GM21825 (cell line): ENCODE measurements at regions not wholly inside any gene's neighbourhood (a gene's known extent, or its start where the extent isn't known, plus 50 kb on each side); places are given as distances from the start of the nearest gene placed in this dataset.
"Not testable (repeated sequence)": the region's sequence is repeated elsewhere in the genome, so short reads cannot be mapped to it uniquely, and the experiment has no call there.

Source experiments
- ATAC-seq: cut with Tn5 transposase; IDR thresholded peaks from one replicate; pipeline ENCODE4 v1.9.1; 2021; ENCODE audit warnings: mild to moderate bottlenecking, moderate library complexity; ENCODE audit not compliant: unreplicated experiment

DNA sequence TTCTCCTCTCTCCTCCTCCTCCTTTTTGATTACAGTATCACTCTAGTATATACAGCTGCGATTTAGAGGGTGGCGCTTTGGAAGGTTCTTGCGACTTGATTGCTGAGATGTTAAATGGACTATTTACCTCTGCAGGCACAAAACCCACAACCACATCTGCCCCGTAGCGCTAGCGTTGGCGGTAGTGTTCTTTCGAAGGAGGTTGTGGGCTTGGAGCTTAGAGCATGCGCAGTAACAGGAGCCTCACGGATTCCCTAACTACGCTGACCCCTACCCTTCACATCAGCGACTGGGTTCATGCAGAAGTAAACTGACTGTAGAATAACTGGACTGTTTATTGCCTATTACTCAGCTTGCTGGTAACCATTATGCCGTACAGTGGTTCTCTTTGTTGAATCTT is 58.0 kb downstream of the CGGBP1 start:
- ATAC-seq, result no peak

DNA sequence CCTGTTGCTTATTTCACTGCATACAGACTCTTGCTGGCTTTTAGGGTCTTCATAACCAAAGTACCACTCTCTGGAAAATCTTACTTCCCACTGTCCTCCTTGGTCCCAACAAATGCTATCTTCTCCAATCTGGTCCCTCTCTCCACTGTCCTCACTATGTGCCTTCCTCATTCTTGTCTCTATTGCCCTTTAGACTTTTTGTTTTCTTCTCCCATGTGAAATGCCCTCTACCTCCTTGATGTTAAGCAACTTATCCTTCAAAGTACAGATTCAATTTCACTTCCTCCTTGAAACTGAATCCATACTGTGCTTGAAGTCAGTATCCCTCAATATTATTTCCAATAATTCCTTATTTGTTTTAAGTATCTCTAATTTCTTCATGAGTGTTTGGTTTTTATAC is 60.8 kb downstream of the CGGBP1 start:
- no peak for ATAC-seq

DNA sequence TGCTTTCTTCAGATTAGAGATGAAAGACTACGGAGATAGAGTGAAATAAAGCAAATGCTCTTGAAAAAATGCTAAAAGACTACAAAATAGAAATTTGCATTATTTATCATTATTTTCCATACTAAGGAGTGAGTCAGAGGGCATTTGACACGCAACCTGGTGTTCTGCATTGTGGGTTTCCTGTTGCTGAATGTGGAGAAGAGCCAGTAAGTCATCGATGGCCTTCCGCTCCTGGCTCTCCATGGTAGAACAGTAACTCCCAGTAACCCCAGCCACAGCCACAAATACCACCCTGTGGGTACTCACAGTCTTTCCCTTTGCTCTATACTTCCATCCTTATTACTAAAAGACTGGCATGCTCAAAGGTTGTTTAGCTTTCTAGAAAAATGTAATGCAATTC is 61.5 kb downstream of the CGGBP1 start:
- ATAC-seq, result peak; percentile 96

DNA sequence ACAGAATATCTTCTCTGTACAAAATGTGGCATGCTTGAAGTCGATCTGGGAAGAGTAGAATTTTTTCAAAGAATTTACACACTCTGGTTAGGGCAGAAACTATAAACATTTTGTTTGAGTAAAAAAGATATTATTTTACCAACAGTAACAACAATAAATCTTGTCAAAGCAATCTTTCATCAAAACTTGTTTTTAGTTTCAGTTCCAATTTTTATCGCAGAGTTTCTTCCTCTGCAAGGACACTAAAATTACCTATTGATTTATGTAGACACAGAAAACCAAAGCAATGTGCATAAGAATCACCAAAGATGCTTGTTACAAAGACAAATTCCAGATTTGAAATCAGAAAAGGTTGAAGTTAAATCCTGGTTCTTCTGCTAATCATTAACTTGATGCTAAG is 61.9 kb downstream of the CGGBP1 start:
- peak; percentile 6 for ATAC-seq

DNA sequence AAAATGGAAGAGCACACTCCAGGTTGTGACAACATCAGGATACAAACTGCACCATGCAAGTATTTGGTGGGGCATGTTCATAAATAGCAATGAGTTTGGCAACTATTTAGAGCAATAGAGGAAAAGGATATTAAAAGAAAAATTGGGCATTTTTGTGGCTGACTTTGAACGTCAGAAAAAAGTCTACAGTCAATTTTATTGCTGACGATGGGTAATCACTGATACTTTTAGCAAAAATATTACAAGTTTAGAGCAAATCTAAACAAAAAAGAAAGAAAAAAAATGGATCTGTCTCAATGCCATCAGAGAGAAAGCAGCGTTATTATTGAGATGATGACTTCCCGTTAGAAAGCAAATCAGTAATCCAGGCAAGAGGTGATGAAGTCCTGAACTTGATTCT is 65.2 kb downstream of the CGGBP1 start:
- ATAC-seq, result no peak

DNA sequence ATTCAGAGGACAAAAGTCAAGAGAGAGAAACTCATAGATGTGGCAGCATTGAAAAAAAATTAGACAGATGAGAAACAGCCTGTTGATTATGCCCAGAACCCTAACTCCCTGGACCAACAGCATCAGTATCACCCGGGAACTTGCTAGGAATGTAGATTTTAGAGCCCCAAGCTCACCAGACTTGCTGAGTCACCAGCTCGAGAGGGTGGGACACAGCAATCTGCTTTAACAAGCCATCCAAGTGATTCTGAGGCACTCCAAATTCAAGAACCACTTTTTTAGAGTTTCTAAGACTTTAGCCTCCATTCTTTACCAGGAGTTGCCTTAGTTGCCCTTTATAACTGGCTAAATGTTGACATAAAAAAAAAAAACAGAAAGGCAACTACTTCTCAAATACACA is 70.9 kb downstream of the CGGBP1 start:
- no peak for ATAC-seq

DNA sequence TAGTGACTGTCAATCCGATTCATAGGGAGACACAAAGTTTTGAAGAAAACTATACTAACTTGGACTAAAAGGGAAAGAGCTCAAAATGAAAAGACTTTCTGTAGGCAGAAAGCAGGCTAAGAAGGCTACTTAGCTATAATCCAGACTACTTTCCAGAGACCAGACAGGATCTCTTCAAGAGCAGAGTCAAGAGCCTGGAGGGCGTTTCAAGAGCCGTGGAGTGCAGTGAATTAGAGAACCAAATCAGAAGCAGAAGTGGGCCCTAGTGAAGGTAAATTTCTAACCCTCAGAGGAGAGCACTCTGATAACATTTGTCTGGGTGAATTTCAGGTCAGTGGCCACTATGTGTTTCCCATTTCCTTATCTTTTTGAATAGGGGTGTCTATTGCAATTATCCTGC is 76.4 kb downstream of the CGGBP1 start:
- no peak for ATAC-seq

DNA sequence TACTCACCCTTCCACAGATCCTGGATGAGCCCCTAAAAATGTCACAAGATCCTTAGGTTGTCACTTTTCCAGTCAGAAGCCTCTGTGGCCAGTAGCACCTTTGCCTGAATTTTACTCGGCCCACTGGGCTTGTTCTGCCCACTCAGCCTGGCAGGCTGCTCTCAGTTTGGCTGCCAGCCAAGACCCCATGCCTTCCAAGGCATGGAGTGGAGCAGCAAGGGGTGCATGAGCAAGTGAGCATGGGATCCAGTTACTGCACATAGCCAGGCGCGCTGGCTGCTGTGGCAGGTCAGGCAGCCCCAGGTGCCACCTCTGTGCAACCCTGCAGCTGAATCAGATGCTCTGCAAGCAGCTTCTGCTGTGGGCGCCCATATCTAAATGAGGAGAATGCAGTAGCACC is 79.3 kb downstream of the CGGBP1 start:
- ATAC-seq, result no peak

DNA sequence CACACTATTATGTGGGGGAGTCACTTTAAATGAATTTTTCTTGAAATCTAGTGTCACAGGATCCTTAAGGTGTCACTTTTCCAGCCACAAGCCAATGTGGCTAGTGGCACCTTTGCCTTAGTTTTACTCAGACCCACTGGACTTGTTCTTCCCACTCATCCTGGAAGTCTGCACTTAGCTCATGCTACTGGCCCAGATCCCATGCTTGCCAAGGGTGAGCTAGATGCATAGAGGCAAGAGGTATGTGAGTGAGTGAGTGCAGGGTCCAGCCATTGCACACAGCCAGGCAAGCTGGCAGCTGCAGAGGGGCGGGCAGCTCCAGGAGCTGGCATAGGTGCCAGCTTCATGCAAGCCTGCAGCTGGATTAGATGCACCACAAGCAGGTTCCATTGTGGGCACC is 81.0 kb downstream of the CGGBP1 start:
- ATAC-seq, result no peak

DNA sequence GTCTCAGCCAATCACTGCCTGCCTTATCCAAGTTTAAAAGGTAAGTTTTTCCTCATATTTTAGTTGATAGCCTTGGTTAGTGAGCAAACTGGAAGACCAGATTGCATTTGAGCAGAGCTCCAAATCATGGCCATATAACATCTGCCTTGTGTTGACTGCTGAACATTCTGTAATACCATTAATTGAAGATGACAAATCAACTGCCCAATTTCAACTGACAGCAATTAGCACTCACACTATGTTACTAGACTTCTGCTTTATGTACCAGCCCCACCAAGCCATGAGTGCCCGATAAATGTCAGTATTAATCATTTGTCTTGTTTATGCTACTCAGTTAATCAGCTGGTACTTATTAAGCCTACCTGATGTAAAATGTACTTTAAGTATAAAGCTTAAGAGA is 83.1 kb downstream of the CGGBP1 start:
- no peak for ATAC-seq

DNA sequence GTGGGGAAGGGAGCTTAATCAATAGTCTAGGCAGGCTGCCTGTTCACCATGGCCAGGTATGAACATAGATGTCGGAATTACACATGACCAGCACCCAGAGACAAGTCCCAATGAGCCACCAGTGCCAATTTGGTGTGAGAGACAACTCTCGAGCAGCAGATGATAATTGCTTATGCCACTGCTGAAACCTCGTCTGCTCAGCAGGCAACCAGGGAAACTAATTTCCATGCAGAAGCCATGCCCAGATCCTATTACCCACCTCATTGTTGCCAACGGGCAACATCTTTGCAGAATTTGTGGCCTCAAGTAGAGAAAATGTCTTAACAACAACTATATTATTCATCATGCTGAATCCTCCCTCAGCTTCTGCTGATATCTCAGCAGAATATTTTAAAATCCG is 84.9 kb downstream of the CGGBP1 start:
- no peak for ATAC-seq

DNA sequence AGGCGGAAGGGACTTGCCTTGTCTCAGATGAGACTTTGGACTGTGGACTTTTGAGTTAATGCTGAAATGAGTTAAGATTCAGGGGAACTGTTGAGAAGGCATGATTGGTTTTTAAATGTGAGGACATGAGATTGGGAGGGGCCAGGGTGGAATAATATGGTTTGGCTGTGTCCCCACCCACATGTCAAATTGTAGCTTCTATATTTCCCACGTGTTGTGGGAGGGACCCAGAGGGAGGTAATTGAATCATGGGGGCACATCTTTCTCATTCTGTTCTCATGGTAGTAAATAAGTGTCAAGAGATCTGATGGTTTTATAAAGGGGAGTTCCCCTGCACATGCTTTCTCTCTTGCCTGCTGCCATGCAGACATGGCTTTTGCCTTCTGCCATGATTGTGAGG is 89.2 kb downstream of the CGGBP1 start:
- ATAC-seq, result no peak

DNA sequence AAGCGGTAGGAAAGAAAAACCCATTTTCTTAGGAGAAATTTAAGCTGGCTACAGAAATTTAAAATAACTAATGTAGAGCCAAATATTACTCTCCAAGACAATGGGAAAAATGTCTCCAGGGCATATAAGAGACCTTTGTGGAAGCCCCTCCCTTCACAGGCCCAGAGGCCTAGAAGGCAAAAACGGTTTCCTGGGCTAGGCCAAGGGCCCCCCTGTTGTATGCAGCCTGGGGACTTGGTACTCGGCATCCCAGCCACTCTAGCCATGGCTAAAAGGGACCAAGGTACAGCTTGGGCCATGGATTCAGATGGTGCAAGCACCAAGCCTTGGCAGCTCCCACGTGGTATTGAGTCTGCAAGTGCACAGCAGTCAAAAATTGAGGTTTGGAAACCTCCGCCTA is 90.1 kb downstream of the CGGBP1 start:
- ATAC-seq, result no peak

DNA sequence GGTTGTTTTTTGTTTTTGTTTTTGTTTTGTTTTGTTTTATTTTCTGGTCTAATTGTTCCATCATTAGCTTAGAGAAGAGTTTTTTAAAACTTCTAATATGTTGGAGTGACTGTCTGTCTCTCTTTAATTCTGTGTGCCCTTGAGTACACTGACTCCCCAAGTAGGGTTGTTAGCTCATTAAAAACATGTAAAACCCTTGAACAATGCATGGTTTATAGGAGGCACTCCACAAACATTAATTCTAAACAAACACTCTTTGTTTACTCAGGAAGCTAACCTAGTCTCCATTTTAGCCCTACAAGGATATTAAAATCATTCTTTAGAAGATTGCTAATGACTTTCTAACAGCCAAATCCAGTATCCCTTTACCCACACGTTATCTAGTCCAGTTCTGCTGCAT is 100.5 kb downstream of the CGGBP1 start:
- no peak for ATAC-seq

DNA sequence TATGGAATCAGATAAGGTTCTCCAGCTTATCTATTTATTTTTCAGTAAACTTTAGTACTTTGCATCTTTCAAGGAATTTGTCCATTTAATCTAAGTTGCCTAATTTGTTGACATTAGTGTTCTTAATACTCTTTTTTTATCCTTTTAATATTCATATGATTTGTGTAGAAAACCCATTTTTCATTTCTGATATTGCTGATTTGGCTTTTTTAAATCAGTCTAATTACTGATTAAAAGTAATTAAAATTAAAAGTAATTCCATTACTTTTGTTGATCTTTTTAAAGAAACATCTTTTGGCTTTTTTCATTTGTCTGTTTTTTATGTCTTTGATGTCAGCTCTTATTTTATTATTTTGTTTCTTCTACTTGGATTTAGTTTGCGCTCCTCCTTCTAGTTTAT is 101.2 kb downstream of the CGGBP1 start:
- no peak for ATAC-seq

DNA sequence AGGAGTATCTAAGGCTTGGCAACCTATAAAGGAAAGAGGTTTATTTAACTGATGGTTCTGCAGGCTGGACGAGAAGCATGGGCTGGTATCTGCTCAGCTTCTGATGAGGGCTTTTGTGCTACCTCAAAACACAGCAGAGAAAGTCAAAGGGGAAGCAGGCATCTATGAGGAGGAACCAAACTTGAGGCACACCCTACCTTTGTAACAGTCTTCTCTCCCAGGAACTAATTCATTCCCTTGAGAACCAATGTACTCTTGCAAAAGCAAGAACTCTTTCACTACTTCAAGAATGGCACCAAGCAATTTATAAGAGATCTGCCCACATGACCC is 109.0 kb downstream of the CGGBP1 start:
- peak; percentile 61 for ATAC-seq

DNA sequence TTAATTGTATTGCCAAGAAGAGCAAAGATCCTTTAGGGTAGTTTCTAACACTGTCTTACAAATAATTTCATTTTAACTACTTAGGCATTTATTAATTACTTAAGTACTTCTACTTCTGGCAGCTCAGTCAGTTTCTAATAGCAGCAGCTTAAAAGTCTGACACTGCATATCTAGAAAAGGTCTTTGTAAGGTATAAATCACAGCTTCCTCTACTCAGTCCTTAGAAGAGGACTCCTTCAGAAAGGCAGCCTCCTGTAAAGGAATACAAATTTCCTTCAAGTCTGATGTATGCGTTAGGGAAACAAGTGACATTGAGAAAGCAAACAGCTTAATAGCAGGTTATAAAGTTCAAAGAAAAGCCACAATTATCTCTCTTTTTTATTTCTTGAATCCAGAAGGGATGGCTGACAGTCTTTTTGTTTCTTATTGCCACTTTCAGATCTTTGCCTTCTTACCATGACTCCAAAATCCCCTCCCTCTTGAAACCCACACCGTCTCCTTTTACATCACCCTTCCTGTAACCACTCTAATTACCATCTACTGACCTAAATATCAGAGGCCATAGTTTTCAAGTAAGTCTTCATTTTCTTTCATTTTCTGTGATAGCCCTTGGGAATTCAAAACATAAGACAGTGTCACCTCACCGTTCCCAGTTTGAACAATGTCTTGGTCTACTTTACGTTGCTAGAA is 109.5 kb downstream of the CGGBP1 start:
- peak; percentile 92 for ATAC-seq

DNA sequence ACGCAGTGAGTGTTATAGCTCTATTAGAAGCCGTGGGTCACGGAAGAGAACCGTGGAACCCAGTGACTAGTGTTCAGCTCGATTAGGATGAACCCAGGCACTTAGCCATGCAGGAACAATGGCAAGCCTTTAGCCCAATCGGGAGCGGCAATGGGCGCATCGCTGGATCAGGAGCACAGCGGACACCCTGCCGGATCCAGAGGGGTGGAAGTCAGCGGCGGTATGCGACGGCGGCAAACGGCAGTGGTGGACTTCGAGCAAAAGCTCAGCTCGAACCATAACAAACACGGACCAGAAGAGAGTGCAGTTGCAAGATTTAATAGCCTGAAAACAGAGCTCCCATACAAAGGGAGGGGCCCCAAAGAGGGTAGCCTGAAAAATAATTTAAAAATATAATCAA is 112.8 kb downstream of the CGGBP1 start:
- not testable (repeated sequence) for ATAC-seq

DNA sequence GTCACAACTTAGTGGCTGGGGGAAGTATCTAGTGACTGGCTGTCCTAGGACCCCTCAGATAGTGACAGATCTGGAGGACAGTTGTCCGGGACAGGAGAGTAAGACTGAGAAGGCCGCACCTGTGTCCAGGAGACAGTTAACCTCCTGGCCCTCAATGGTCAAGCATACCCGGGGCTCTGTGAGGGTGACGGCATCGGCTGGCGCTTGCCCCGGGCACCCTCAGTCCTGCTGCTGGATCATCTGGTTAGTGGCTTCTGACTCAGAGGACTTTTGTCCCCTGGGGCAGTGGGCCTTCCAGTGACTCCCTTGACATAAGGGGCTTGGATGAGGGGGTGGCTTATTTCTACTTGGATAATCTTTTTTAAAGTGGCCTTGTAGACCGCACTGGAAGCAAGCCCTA is 116.5 kb downstream of the CGGBP1 start:
- ATAC-seq, result not testable (repeated sequence)

DNA sequence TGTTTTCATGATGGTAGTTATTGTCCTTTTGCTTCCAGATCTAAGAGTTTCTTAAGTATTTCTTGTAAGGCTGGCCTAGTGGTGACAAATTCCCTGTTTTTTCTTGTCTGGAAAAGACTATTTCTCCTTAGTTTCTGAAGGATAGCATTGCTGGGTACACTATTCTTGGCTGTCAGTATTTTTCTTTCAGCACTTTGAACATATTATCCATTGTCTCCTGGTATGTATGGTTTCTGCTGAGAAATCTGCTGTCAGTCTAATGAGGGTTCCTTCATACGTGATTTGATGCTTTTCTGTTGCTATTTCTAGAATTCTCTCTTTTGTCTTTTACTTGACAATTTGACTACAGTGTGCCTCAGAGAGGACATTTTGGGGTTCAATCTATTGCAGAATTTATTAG is 134.3 kb downstream of the CGGBP1 start:
- no peak for ATAC-seq

DNA sequence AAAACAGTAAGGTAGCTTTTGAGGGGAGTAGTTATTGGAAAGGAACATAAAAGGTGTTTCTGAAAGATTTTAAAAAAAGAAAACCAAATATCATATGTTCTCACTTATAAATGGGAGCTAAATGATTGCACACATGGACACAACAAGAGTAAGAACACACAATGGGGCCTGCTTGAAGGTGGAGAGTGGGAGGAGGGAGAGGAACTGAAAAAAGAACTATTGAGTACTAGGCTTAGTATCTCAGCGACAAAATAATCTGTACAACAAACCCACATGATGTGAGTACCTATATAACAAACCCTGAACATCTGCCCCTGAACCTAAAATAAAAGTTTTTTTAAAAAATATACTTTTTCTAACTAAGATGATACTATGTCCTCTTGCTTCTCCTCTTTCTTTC is 138.3 kb downstream of the CGGBP1 start:
- ATAC-seq, result no peak

DNA sequence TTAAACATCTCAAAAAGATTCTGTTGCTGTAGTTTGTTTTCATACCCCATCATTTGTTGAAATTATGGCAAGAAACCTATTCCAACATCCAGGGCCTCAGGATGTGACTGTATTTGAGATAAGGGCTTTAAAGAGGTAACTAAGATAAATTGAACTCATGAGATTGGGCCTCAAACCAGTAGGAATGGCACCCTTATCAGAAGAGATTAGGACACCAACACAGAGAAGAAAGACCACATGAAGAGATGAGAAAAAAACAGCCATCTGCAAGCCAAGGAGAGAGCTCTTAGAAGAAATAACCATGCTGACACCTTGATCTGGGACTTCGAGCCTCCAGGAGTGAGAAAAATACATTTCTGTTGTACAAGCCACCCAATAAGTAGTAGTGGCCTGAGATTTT is 157.7 kb downstream of the CGGBP1 start:
- ATAC-seq, result no peak

DNA sequence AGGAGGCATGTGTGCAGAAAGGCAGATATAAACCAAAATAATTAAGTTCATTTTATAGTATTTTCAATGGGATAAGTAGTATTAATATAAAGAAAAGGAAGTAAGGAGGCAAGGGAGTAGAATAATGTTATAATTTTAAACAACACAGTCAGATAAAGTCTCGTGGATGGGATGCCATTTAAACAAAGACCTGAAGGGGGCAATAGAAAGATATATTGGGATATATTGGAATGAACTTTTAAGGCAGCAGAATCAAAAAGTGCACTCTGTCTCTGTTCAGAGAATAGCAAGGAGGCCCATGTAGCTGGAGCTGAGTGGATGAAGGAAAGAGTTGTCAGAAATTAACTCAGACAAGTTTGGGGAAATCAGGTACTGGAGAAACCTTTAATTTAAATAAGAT is 158.7 kb downstream of the CGGBP1 start:
- no peak for ATAC-seq

DNA sequence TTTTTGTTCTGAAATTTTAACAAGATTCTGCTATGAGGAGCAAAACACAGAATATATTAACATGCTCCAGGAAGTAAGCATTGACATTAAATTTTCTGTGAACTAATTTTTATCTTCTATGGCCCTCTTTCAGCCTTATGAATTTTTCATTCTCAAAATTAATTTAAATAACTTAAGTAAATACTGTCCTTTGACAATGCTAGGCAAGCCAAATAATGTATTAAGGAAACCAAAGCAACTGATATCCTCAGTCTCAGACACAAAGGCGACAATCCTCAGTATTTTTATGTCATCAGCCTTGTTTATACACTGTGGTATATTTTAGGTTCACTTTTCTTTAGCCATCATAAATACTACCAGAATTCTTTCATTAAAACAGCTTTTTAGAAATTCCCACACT is 159.8 kb downstream of the CGGBP1 start:
- no peak for ATAC-seq
